Adrenal gland (tissue), 9 donors: ENCODE measurements at regions not wholly inside any gene's neighbourhood (a gene's known extent, or its start where the extent isn't known, plus 50 kb on each side); places are given as distances from the start of the nearest gene placed in this dataset.

Experiments
- DNase-seq, 7 donors: peaks; one replicate each; pipeline ENCODE4 v3.0.0-alpha.2; 2019 to 2020
- H3K27ac ChIP-seq, 5 donors: fragments of 200-600 bp; sonication (generic) in 4 of 5; 1 replicate in 3 of 5; 2 replicates in 2 of 5; pipeline versions ENCODE4 v1.5.1 to v1.8.0; 2016 to 2020; ENCODE audit warnings: mild to moderate bottlenecking in 1 of 5
- H3K27me3 ChIP-seq: fragments of 200-600 bp; 2 replicates; pipeline ENCODE4 v1.8.0; 2021
- H3K36me3 ChIP-seq, 2 donors: fragments of 200-600 bp; replicated peaks in 1 of 2; 1 replicate in 1 of 2; 2 replicates in 1 of 2; pipeline versions ENCODE4 v1.5.1 to v1.8.0; 2018 to 2022
- H3K4me1 ChIP-seq, 2 donors: fragments of 200-600 bp; replicated peaks in 1 of 2; 1 replicate in 1 of 2; 2 replicates in 1 of 2; pipeline versions ENCODE4 v1.5.1 to v1.8.0; 2018 to 2021
- H3K4me3 ChIP-seq, 4 donors: fragments of 200-600 bp; sonication (generic) in 3 of 4; one replicate each; pipeline ENCODE4 v1.5.1; 2016 to 2018
- H3K9me3 ChIP-seq, 3 donors: fragments of 200-600 bp; sonication (generic) in 1 of 3; replicated peaks in 1 of 3; 1 replicate in 2 of 3; 2 replicates in 1 of 3; pipeline versions ENCODE4 v1.5.1 to v1.8.0; 2016 to 2021
- POLR2A ChIP-seq, 2 donors: fragments of 450-650 bp; IDR thresholded peaks; one replicate each; pipeline ENCODE4 v1.6.1; 2017; ENCODE audit warnings: antibody characterized with exemption in 2 of 2, mild to moderate bottlenecking in 2 of 2, moderate library complexity in 1 of 2
- WGBS, 4 donors: extraction: QIAGEN DNeasy Blood & Tissue Kit in 2 of 4; methylation state at CpG; one replicate each; pipeline versions ENCODE4 v1.1.5 to v1.1.7; 2013 to 2017; 5-methylcytosine and 5-hydroxymethylcytosine counted together
- intact Hi-C, 2 donors: fragments of 100-400 bp; cut with DNase I; formaldehyde crosslinking; loops; one replicate each; pipeline versions ENCODE4 v1.14.1 to v1.15.0; 2022 to 2023
- TF ChIP-seq, protein P1 (sequence below), 6 experiments: fragments of 450-650 bp in 4 of 6; fragments of 200-600 bp in 2 of 6; sonication (generic) in 1 of 6; IDR thresholded peaks; 1 replicate in 5 of 6; 2 replicates in 1 of 6; pipeline versions ENCODE4 v1.5.1 to v1.8.0; 2016 to 2021; ENCODE audit warnings: antibody characterized with exemption in 6 of 6, mild to moderate bottlenecking in 2 of 6, moderate library complexity in 1 of 6
- donor health status: healthy with polysubstance abuse.
- donor health status: Bipolar disorder and iron deficiency.
- donor health status: DM: yes; HTN: yes; CAD: no.
- donor health status: DM: no; HTN: no; CAD: no.
- donor health status: DM: no; HTN: no; CAD: no.

DNA sequence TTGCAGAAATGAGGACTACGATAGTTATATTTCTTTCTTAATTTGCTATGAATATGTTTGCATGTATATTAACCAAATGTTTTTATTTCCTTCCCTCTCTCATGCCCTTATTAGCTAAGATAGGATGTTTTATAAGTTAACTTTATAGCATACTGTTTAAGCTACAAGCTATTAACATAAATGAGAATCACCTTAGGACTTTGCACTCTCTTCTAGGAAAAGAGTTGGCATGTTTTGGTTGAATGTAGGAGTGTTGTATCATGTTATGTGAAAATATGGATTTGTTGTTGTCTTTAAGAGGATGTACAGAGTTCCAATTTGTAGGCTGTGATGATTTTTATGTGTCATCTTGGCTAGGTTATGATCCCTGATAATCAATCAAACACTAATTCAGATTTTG, 467.4 kb upstream of the SETBP1 start:
- 87 to 97% (median 91%) methylated on average over 1 of the region's 1 CpG for WGBS, 4 donors
- no peaks in the 10 kb centered on the region for H3K9me3 ChIP-seq
- no peaks in the 10 kb centered on the region for H3K4me1 ChIP-seq
- TF ChIP-seq, protein P1, sequence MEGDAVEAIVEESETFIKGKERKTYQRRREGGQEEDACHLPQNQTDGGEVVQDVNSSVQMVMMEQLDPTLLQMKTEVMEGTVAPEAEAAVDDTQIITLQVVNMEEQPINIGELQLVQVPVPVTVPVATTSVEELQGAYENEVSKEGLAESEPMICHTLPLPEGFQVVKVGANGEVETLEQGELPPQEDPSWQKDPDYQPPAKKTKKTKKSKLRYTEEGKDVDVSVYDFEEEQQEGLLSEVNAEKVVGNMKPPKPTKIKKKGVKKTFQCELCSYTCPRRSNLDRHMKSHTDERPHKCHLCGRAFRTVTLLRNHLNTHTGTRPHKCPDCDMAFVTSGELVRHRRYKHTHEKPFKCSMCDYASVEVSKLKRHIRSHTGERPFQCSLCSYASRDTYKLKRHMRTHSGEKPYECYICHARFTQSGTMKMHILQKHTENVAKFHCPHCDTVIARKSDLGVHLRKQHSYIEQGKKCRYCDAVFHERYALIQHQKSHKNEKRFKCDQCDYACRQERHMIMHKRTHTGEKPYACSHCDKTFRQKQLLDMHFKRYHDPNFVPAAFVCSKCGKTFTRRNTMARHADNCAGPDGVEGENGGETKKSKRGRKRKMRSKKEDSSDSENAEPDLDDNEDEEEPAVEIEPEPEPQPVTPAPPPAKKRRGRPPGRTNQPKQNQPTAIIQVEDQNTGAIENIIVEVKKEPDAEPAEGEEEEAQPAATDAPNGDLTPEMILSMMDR (IDR thresholded peaks at IDR 0.05): no peak
- TF ChIP-seq POLR2A (IDR thresholded peaks at IDR 0.05): no peak
- no peak overlapping the region for H3K27ac ChIP-seq
- no peak for DNase-seq
- H3K4me3 ChIP-seq: no peak overlapping the region
- no peaks in the 10 kb centered on the region for H3K36me3 ChIP-seq
- H3K27me3 ChIP-seq: no peaks in the 10 kb centered on the region
- intact Hi-C loops: no loop called here

DNA sequence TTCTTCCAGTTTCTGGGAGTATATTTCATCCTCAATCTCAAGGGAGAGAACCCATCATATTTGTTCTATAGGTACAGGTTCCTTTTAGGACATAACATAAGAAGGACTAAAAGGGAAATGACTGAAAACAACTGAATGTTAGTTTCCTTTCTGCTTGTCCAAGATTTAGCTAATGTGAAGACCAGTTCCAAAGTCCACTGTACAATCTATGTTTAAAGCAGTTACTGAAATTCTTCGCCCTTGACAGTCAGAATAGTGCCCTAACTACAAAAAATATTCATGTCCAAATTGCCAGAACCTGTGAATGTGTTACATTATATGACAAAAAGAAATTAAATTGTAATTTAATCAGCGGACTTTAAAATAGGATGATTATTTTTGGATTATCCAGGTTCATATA, 466.3 kb upstream of the SETBP1 start:
- no peak for TF ChIP-seq POLR2A (IDR thresholded peaks at IDR 0.05)
- TF ChIP-seq, protein P1 (IDR thresholded peaks at IDR 0.05): no peak
- no peaks in the 10 kb centered on the region for H3K36me3 ChIP-seq
- DNase-seq: no peak
- no peak overlapping the region for H3K27ac ChIP-seq
- no peaks in the 10 kb centered on the region for H3K4me1 ChIP-seq
- H3K4me3 ChIP-seq: no peak overlapping the region
- H3K9me3 ChIP-seq: no peaks in the 10 kb centered on the region
- 76 to 89% (median 85%) methylated on average over 2 of the region's 2 CpGs for WGBS, 4 donors
- intact Hi-C loops: no loop called here
- H3K27me3 ChIP-seq: no peaks in the 10 kb centered on the region

DNA sequence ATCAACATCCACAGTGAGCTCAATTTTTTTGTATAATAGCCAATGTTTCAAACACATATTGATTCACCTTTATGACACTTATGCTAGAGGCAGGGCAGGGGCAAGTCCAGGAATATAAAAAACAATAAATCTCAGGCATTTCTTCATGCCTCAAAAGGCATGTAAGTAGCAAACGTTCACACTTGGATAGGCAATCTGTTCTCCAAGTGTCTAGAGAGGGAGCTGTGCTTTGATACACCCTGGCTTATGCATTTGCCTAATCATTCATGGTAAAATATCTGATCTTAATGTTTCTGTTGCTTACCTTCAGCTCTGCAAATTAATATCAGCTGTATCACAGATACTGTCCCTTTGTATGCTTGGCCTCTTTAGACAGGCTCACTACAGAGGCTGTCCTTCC, 464.5 kb upstream of the SETBP1 start:
- H3K4me1 ChIP-seq: no peaks in the 10 kb centered on the region
- TF ChIP-seq POLR2A (IDR thresholded peaks at IDR 0.05): no peak
- TF ChIP-seq, protein P1 (IDR thresholded peaks at IDR 0.05): no peak
- 40 to 75% (median 63%) methylated on average over 1 of the region's 1 CpG for WGBS, 4 donors
- intact Hi-C loops: no loop called here
- H3K9me3 ChIP-seq: no peaks in the 10 kb centered on the region
- H3K36me3 ChIP-seq: no peaks in the 10 kb centered on the region
- DNase-seq: no peak
- no peak overlapping the region for H3K4me3 ChIP-seq
- H3K27ac ChIP-seq: no peak overlapping the region
- H3K27me3 ChIP-seq: no peaks in the 10 kb centered on the region

DNA sequence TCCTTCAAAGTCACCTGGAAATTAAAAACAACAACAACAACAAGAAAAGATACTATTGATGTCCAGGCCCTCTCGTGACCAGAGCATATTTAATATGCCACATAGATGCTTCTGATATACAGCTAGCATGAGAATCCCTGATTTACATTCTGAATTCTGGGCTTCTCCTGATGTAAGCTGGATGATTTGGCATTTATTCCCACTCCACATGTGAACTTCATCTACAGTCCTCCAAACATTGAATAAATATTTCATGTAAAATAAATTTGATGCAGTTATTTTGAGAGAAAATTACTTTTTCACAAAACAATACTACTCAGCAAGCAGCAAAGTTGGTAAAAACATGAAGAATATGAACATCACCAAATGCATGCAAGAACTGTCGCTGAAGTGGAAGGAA, 453.2 kb upstream of the SETBP1 start:
- H3K27me3 ChIP-seq: no peaks in the 10 kb centered on the region
- 65 to 86% (median 76%) methylated on average over 2 of the region's 2 CpGs for WGBS, 4 donors
- DNase-seq: no peak
- intact Hi-C loops: no loop called here
- no peaks in the 10 kb centered on the region for H3K9me3 ChIP-seq
- H3K4me1 ChIP-seq: no peaks in the 10 kb centered on the region
- no peak overlapping the region for H3K27ac ChIP-seq
- TF ChIP-seq, protein P1 (IDR thresholded peaks at IDR 0.05): no peak
- TF ChIP-seq POLR2A (IDR thresholded peaks at IDR 0.05): no peak
- no peaks in the 10 kb centered on the region for H3K36me3 ChIP-seq
- no peak overlapping the region for H3K4me3 ChIP-seq
